ENCODE measurements at regions not wholly inside any gene's neighbourhood (a gene's known extent, or its start where the extent isn't known, plus 50 kb on each side); places are given as distances from the start of the nearest gene placed in this dataset.
"Not testable (repeated sequence)": the region's sequence is repeated elsewhere in the genome, so short reads cannot be mapped to it uniquely, and the experiment has no call there.

GRCh38 chr20:48461091-48461734, 366.6 kb downstream of the PREX1 start:
- no peak for DNase-seq

GRCh38 chr20:48460681-48461080, 367.1 kb downstream of the PREX1 start:
- DNase-seq: no peak

- no peak for DNase-seq
Observed at GRCh38 chr20:48459722-48460395, 367.9 kb downstream of the PREX1 start.

GRCh38 chr20:48458601-48459385, 369.0 kb downstream of the PREX1 start:
- DNase-seq: no peak

- no peak for DNase-seq
Observed at GRCh38 chr20:48458003-48458377, 369.8 kb downstream of the PREX1 start.

GRCh38 chr20:48457193-48458002, 370.4 kb downstream of the PREX1 start:
- no peak for DNase-seq

GRCh38 chr20:48456366-48457192, 371.2 kb downstream of the PREX1 start:
- DNase-seq: no peak

- no peak for DNase-seq
Observed at GRCh38 chr20:48455651-48456365, 372.0 kb downstream of the PREX1 start.

- no peak for DNase-seq
Observed at GRCh38 chr20:48454671-48455490, 372.9 kb downstream of the PREX1 start.

- DNase-seq: no peak
Observed at GRCh38 chr20:48453477-48454093, 374.2 kb downstream of the PREX1 start.

- no peak for DNase-seq
Observed at GRCh38 chr20:48451401-48451800, 376.4 kb downstream of the PREX1 start.

- DNase-seq: no peak
Observed at GRCh38 chr20:48448666-48449600, 378.9 kb downstream of the PREX1 start.

GRCh38 chr20:48447456-48447855, 380.3 kb downstream of the PREX1 start:
- DNase-seq: no peak

- DNase-seq: no peak
Observed at GRCh38 chr20:48445827-48446226, 382.0 kb downstream of the PREX1 start.

GRCh38 chr20:48444249-48444648, 383.6 kb downstream of the PREX1 start:
- DNase-seq: no peak

- no peak for DNase-seq
Observed at GRCh38 chr20:48440916-48441315, 386.9 kb downstream of the PREX1 start.

GRCh38 chr20:48440261-48440660, 387.5 kb downstream of the PREX1 start:
- not testable (repeated sequence) for DNase-seq

- no peak for DNase-seq
Observed at GRCh38 chr20:48437146-48437545, 390.7 kb downstream of the PREX1 start.

- not testable (repeated sequence) for DNase-seq
Observed at GRCh38 chr20:48436609-48437008, 391.2 kb downstream of the PREX1 start.
